HepG2 (cell line): ENCODE measurements at regions not wholly inside any gene's neighbourhood (a gene's known extent, or its start where the extent isn't known, plus 50 kb on each side); places are given as distances from the start of the nearest gene placed in this dataset.

Source experiments
- ATAC-seq: fragments of 200-7000 bp; cut with Tn5 transposase; 3 replicates; pipeline ENCODE4 v1.9.1; 2020; ENCODE audit warnings: mild to moderate bottlenecking, moderate library complexity
- BruUV-seq: library from RNA; stranded (reverse); fragments of 400-500 nt; replicated peaks from 2 replicates; lab custom pipeline; 2021; lab: Mats Ljungman, UMichigan
- CTCF ChIA-PET: fragments of 300-600 bp; formaldehyde crosslinking; extraction: SDS; loops from one replicate; lab custom pipeline; 2021; ENCODE audit warnings: low total read pairs, inconsistent platforms, low intra/inter-chr PET ratio; lab: Yijun Ruan, JAX
- POLR2A ChIA-PET: fragments of 350-600 bp; sonication (Branson Sonifier 250); formaldehyde crosslinking; loops from one replicate; lab custom pipeline; 2020; ENCODE audit warnings: antibody characterized with exemption, inconsistent platforms; lab: Yijun Ruan, JAX
- DNase-seq: peaks from one replicate; pipeline ENCODE4 v3.0.0-alpha.2; 2015; ENCODE audit warnings: low spot score
- FAIRE-seq: peaks from 3 replicates; lab custom pipeline; 2011; peaks lifted over from hg19 to GRCh38; lab: Jason Lieb, UNC
- H2AFZ ChIP-seq: one replicate; pipeline ENCODE4 v1.6.1; 2011; ENCODE audit warnings: low read length, inconsistent platforms
- H3K27ac ChIP-seq: fragments of 300-600 bp; 3 replicates; pipeline ENCODE4 v1.8.0; 2011; ENCODE audit warnings: mixed run types, mild to moderate bottlenecking, mixed read lengths, low read length, inconsistent platforms; ENCODE audit not compliant: insufficient read depth; ENCODE audit errors: extremely low read length
- H3K27me3 ChIP-seq, 2 experiments: fragments of 200-600 bp in 1 of 2; 2 replicates in 1 of 2; 3 replicates in 1 of 2; pipeline versions ENCODE4 v1.6.0 to v1.8.0; 2011; ENCODE audit warnings: low read length in 2 of 2, mild to moderate bottlenecking in 2 of 2, moderate library complexity in 2 of 2, inconsistent platforms in 1 of 2; ENCODE audit not compliant: insufficient read depth in 2 of 2, control insufficient read depth in 1 of 2
- H3K36me3 ChIP-seq, 2 experiments: fragments of 200-600 bp in 1 of 2; replicated peaks in 1 of 2; 2 replicates in 1 of 2; 3 replicates in 1 of 2; pipeline versions ENCODE4 v1.5.1 to v1.8.0; 2011; ENCODE audit warnings: low read length in 2 of 2, inconsistent platforms in 1 of 2; ENCODE audit not compliant: insufficient read depth in 2 of 2, control insufficient read depth in 1 of 2
- H3K4me1 ChIP-seq: 2 replicates; pipeline ENCODE4 v1.5.1; 2012; ENCODE audit warnings: low read length, inconsistent platforms; ENCODE audit not compliant: insufficient read depth
- H3K4me2 ChIP-seq: 2 replicates; pipeline ENCODE4 v1.6.0; 2011; ENCODE audit warnings: low read depth, low read length, inconsistent platforms
- H3K4me3 ChIP-seq, 3 experiments: fragments of 200-600 bp in 1 of 3; sonication (generic), shearing (Covaris generic) in 1 of 3; replicated peaks in 1 of 3; 2 replicates each; pipeline ENCODE4 v1.5.1; 2011 to 2016; ENCODE audit warnings: low read length in 3 of 3, inconsistent platforms in 2 of 3, low read depth in 2 of 3, mild to moderate bottlenecking in 2 of 3, control low read depth in 1 of 3, mixed read lengths in 1 of 3; ENCODE audit not compliant: insufficient read depth in 1 of 3
- H3K79me2 ChIP-seq: one replicate; pipeline ENCODE4 v1.6.1; 2011; ENCODE audit warnings: low read length, inconsistent platforms; ENCODE audit not compliant: insufficient read depth
- H3K9ac ChIP-seq: 2 replicates; pipeline ENCODE4 v1.6.0; 2011; ENCODE audit warnings: mild to moderate bottlenecking, low read depth, low read length, inconsistent platforms; ENCODE audit not compliant: insufficient read depth
- H3K9me3 ChIP-seq: 2 replicates; pipeline ENCODE4 v1.5.1; 2012; ENCODE audit warnings: mild to moderate bottlenecking, low read length
- H4K20me1 ChIP-seq: 2 replicates; pipeline ENCODE4 v1.6.0; 2011; ENCODE audit warnings: inconsistent platforms, mild to moderate bottlenecking, low read length, moderate library complexity; ENCODE audit not compliant: insufficient read depth
- FIP1L1 ChIP-seq: fragments of 200-400 bp; formaldehyde crosslinking; IDR thresholded peaks from 2 replicates; pipeline ENCODE4 v1.6.1; 2018; ENCODE audit warnings: low read depth, mild to moderate bottlenecking, low read length, moderate library complexity, borderline replicate concordance; ENCODE audit not compliant: insufficient read depth
- GPN1 ChIP-seq: sonication (generic); formaldehyde crosslinking; IDR thresholded peaks from 2 replicates; pipeline ENCODE4 v1.5.1; 2020; ENCODE audit warnings: missing genetic modification reagents, borderline replicate concordance
- HMGXB4 ChIP-seq, 2 experiments: sonication (generic) in 1 of 2; formaldehyde crosslinking in 1 of 2; IDR thresholded peaks; 2 replicates each; pipeline versions ENCODE4 v1.4.0 to v1.6.1; 2018 to 2020; ENCODE audit warnings: missing genetic modification reagents in 2 of 2, borderline replicate concordance in 1 of 2, low read depth in 1 of 2, mild to moderate bottlenecking in 1 of 2, missing biosample characterization in 1 of 2
- HNRNPK ChIP-seq: fragments of 200-400 bp; formaldehyde crosslinking; IDR thresholded peaks from 2 replicates; pipeline ENCODE4 v1.6.1; 2018; ENCODE audit warnings: low read length, low read depth, moderate library complexity, mild to moderate bottlenecking; ENCODE audit not compliant: poor library complexity, severe bottlenecking
- MAFF ChIP-seq: IDR thresholded peaks from 2 replicates; pipeline ENCODE4 v1.6.1; 2011; ENCODE audit warnings: low read depth, low read length, improper control_type of control experiment
- MAFK ChIP-seq, 2 experiments: IDR thresholded peaks in 1 of 2; conservative IDR thresholded peaks in 1 of 2; 2 replicates each; pipeline ENCODE4 v1.6.1; 2011; ENCODE audit warnings: improper control_type of control experiment in 2 of 2, low read length in 2 of 2
- NR3C1 ChIP-seq: sonication (generic); formaldehyde crosslinking; IDR thresholded peaks from 2 replicates; pipeline ENCODE4 v1.4.0; 2020; ENCODE audit warnings: missing genetic modification reagents
- RFXANK ChIP-seq: IDR thresholded peaks from 2 replicates; pipeline ENCODE4 v1.6.1; 2016
- SRSF1 ChIP-seq: fragments of 200-400 bp; formaldehyde crosslinking; optimal IDR thresholded peaks from 2 replicates; pipeline ENCODE3; 2017; ENCODE audit warnings: mild to moderate bottlenecking, low read depth, low read length, moderate library complexity
- TBL1XR1 ChIP-seq: fragments of 150-350 bp; IDR thresholded peaks from 2 replicates; pipeline ENCODE4 v1.6.1; 2014; ENCODE audit warnings: borderline replicate concordance, low read length; ENCODE audit not compliant: partially characterized antibody
- ZFP1 ChIP-seq: IDR thresholded peaks from 2 replicates; pipeline ENCODE4 v1.6.1; 2016
- ZIK1 ChIP-seq: sonication (generic); formaldehyde crosslinking; IDR thresholded peaks from 2 replicates; pipeline ENCODE4 v1.5.0; 2020; ENCODE audit warnings: mild to moderate bottlenecking, low read depth, missing genetic modification reagents, borderline replicate concordance
- ZNF737 ChIP-seq: sonication (generic); formaldehyde crosslinking; IDR thresholded peaks from 2 replicates; pipeline ENCODE4 v1.5.0; 2020; ENCODE audit warnings: missing genetic modification reagents, mild to moderate bottlenecking, borderline replicate concordance
- ZNF782 ChIP-seq: sonication (generic); formaldehyde crosslinking; IDR thresholded peaks from 2 replicates; pipeline ENCODE4 v1.4.0; 2020; ENCODE audit warnings: missing genetic modification reagents, mild to moderate bottlenecking, borderline replicate concordance
- WGBS: methylation state at CpG from one replicate; pipeline ENCODE4 v1.1.6; 2017; ENCODE audit warnings: low lambda C conversion rate; 5-methylcytosine and 5-hydroxymethylcytosine counted together
- in situ Hi-C: cut with HindIII; loops from 2 replicates; pipeline ENCODE4 v1.10.0; 2017; ENCODE audit warnings: low pct_unique_long_range_greater_than_20kb; ENCODE audit not compliant: extremely low pct_ligation_motif_present
- intact Hi-C: fragments of 100-400 bp; cut with micrococcal nuclease; formaldehyde crosslinking; loops from one replicate; pipeline ENCODE4 v1.10.0; 2022; ENCODE audit not compliant: unreplicated experiment
- TF ChIP-seq, protein P1 (sequence below): sonication (generic); formaldehyde crosslinking; IDR thresholded peaks from 2 replicates; pipeline ENCODE4 v1.5.0; 2020; ENCODE audit warnings: mild to moderate bottlenecking, missing genetic modification reagents

GRCh38 chr13:88417801-88418200 lies 746.6 kb downstream of the SLITRK5 start:
- Histone ChIP-seq H2AFZ (no peak overlapping the region), H3K27ac (no peak overlapping the region), H4K20me1 (no peaks in the 10 kb centered on the region), H3K27me3 (no peaks in the 10 kb centered on the region), H3K36me3 (no peaks in the 10 kb centered on the region), H3K4me1 (no peaks in the 10 kb centered on the region), H3K9me3 (peaks cover 7% of the 10 kb centered on the region; the same call in 1 of the 2 replicates), H3K4me3 (no peak overlapping the region), H3K9ac (no peak overlapping the region), H3K79me2 (no peaks in the 10 kb centered on the region), H3K4me2 (no peak overlapping the region)
- ChIA-PET POLR2A (no interaction called here), CTCF (no interaction called here)
- no peak for TF ChIP-seq TBL1XR1
- peak; percentile 73 for TF ChIP-seq MAFF
- TF ChIP-seq ZNF782 (CRISPR knock-in tag) = no peak
- peak; percentile 71 to 81 for TF ChIP-seq MAFK (conservative IDR thresholded peaks at IDR 0.05 in 1 of 2, IDR thresholded peaks at IDR 0.05 in 1 of 2; ENCODE audit: low read length in 2 of 2)
- TF ChIP-seq GPN1 (CRISPR knock-in tag) = no peak
- TF ChIP-seq RFXANK (CRISPR knock-in tag) = no peak
- no peak for TF ChIP-seq SRSF1
- intact Hi-C loops (no loop called here), in situ Hi-C loops (no loop called here)
- BruUV-seq = no TSS peak
- WGBS = 4% methylated on average over 1 of the region's 1 CpG
- DNase-seq (no peak), FAIRE-seq (no peak), ATAC-seq (no peak)

GRCh38 chr13:88424463-88424862 lies 753.3 kb downstream of the SLITRK5 start:
- in situ Hi-C loops = no loop called here
- H2AFZ ChIP-seq = no peak overlapping the region
- ChIA-PET CTCF (no interaction called here), POLR2A (no interaction called here)
- no peaks in the 10 kb centered on the region for H3K79me2 ChIP-seq
- H3K27me3 ChIP-seq = no peaks in the 10 kb centered on the region; a peak in 1 of 5 replicates
- DNase-seq = no peak
- FAIRE-seq = no peak
- no peaks in the 10 kb centered on the region for H3K36me3 ChIP-seq
- peaks cover 9% of the 10 kb centered on the region; the same call in 1 of the 2 replicates for H3K9me3 ChIP-seq
- H3K4me2 ChIP-seq = no peak overlapping the region
- H3K9ac ChIP-seq = no peak overlapping the region
- intact Hi-C loops = no loop called here
- H4K20me1 ChIP-seq = no peaks in the 10 kb centered on the region
- H3K4me3 ChIP-seq = no peak overlapping the region
- BruUV-seq = no TSS peak
- ATAC-seq = no peak
- no peak overlapping the region for H3K27ac ChIP-seq
- H3K4me1 ChIP-seq = no peaks in the 10 kb centered on the region
- TF ChIP-seq NR3C1 (CRISPR knock-in tag) (no peak), FIP1L1 (no peak), ZIK1 (CRISPR knock-in tag) (no peak), HNRNPK (no peak), ZFP1 (CRISPR knock-in tag) (no peak), ZNF737 (CRISPR knock-in tag) (no peak), HMGXB4 (CRISPR knock-in tag; IDR thresholded peaks at IDR 0.05; ENCODE audit: borderline replicate concordance in 1 of 2, low read depth in 1 of 2) (no peak)
- TF ChIP-seq, protein P1, sequence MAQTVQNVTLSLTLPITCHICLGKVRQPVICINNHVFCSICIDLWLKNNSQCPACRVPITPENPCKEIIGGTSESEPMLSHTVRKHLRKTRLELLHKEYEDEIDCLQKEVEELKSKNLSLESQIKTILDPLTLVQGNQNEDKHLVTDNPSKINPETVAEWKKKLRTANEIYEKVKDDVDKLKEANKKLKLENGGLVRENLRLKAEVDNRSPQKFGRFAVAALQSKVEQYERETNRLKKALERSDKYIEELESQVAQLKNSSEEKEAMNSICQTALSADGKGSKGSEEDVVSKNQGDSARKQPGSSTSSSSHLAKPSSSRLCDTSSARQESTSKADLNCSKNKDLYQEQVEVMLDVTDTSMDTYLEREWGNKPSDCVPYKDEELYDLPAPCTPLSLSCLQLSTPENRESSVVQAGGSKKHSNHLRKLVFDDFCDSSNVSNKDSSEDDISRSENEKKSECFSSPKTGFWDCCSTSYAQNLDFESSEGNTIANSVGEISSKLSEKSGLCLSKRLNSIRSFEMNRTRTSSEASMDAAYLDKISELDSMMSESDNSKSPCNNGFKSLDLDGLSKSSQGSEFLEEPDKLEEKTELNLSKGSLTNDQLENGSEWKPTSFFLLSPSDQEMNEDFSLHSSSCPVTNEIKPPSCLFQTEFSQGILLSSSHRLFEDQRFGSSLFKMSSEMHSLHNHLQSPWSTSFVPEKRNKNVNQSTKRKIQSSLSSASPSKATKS (CRISPR knock-in tag) = no peak
